Large intestine (tissue), 3 donors: ENCODE measurements at regions not wholly inside any gene's neighbourhood (a gene's known extent, or its start where the extent isn't known, plus 50 kb on each side); places are given as distances from the start of the nearest gene placed in this dataset.
A peak's percentile ranks its signal among the peaks of the same experiment; 100 is the strongest.

ENCODE experiments used
- DNase-seq, 2 donors: peaks; one replicate each; pipeline versions ENCODE4 v3.0.0 to v3.0.0-alpha.2; 2013
- H3K27ac ChIP-seq: one replicate; pipeline ENCODE4 v1.5.1; 2013; ENCODE audit warnings: low read length
- H3K27me3 ChIP-seq: 2 replicates; pipeline ENCODE4 v1.6.1; 2013; ENCODE audit warnings: low read length; ENCODE audit not compliant: control insufficient read depth, insufficient read depth
- H3K36me3 ChIP-seq: 2 replicates; pipeline ENCODE4 v1.6.1; 2013; ENCODE audit warnings: low read length; ENCODE audit not compliant: control insufficient read depth, insufficient read depth
- H3K4me1 ChIP-seq: one replicate; pipeline ENCODE4 v1.6.1; 2013; ENCODE audit warnings: low read length; ENCODE audit not compliant: control insufficient read depth, insufficient read depth
- H3K4me3 ChIP-seq: one replicate; pipeline ENCODE4 v1.5.1; 2013; ENCODE audit warnings: low read length
- H3K9me3 ChIP-seq: one replicate; pipeline ENCODE4 v1.6.1; 2013; ENCODE audit warnings: mild to moderate bottlenecking, low read depth, low read length, moderate library complexity; ENCODE audit not compliant: control insufficient read depth
- WGBS: methylation state at CpG from one replicate; pipeline ENCODE4 v1.1.5; 2013; ENCODE audit warnings: low lambda C conversion rate; ENCODE audit not compliant: insufficient coverage; 5-methylcytosine and 5-hydroxymethylcytosine counted together

DNA sequence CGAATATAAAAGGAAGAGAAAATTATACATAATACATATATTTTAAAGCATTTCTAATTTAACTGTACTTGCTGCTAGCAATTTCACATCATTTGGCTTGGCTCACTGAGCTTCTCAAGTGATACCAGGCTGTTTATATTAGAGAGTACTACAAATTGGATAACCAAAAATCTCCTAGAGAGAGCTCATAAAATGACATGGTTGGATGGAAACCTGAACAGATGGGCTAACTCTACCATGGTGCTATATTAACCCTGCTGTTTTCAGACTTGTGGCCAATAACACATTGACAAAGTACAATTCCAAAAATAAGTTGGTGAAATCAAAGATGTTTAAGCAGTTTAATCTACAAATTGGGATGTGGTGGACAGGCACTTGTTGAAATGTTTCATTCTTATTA lies 364.4 kb upstream of the GCFC2 start:
- no peaks in the 10 kb centered on the region for H3K27me3 ChIP-seq
- WGBS, result no CpG with 5 or more reads among the region's 1 CpG
- no peak for DNase-seq

DNA sequence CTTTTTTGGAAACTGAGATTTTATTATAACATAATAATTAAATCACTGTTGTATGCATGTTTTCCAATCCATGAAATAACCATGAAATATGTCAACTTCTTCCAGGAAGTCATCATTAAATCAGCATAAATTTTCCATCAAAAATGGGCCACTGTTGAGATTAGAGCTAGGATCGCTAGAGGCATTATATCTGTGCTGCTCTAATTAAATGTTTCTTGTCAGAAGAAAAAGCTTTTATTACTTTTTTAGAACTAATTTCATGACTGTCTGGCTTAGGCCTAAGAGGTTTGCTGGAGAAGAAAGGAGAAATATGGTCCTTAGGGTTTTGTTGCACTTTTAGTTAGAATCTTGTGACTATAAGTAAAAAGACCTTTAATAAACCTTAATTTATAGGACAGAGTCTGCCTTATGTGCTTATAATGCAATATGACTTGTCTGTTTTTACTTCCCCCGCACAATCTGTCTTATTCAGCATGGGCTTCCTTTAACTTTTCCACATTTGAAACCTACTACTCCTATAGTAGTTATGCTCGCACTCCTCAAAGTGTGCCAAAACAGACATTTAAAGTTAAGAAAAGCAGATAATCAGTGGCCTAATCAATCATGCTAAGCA lies 363.4 kb upstream of the GCFC2 start:
- no peaks in the 10 kb centered on the region for H3K36me3 ChIP-seq

More for the DNA sequence above, 364.4 kb upstream of the GCFC2 start:
- Histone ChIP-seq H3K9me3 (no peaks in the 10 kb centered on the region), H3K4me3 (no peak overlapping the region), H3K27ac (no peak overlapping the region), H3K4me1 (no peaks in the 10 kb centered on the region), H3K36me3 (no peaks in the 10 kb centered on the region)

DNA sequence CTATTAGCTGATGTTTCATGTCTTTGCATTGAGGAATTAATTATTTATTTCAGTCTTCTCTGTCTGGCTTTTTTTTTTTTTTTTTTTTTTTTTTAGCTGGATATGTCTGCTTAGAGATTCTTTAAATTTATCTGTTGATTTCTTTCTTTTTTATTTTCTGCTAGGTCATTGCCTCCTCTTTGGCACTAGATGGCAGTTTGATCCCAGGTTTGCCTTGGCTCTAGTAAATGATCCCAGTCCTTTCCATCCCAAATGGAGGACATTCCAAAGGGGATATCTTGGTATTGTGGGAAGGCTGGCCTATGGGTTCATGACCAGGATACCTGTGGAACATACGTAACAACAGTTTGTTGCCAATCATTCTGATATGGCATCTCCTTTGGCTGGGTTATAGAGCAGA lies 339.5 kb upstream of the GCFC2 start:
- no peak overlapping the region for H3K4me3 ChIP-seq
- no peak for DNase-seq
- no peak overlapping the region for H3K27ac ChIP-seq
- H3K36me3 ChIP-seq, result no peaks in the 10 kb centered on the region
- no peaks in the 10 kb centered on the region for H3K27me3 ChIP-seq
- H3K4me1 ChIP-seq, result no peaks in the 10 kb centered on the region
- no CpG with 5 or more reads among the region's 1 CpG for whole genome bisulfite sequencing
- H3K9me3 ChIP-seq, result peaks cover 7% of the 10 kb centered on the region

More for the DNA sequence above, 363.4 kb upstream of the GCFC2 start:
- Histone ChIP-seq H3K27me3 (no peaks in the 10 kb centered on the region), H3K4me3 (no peak overlapping the region), H3K4me1 (no peaks in the 10 kb centered on the region), H3K9me3 (no peaks in the 10 kb centered on the region), H3K27ac (no peak overlapping the region)
- WGBS, result 100% methylated on average over 3 of the region's 3 CpGs
- DNase-seq, result no peak

DNA sequence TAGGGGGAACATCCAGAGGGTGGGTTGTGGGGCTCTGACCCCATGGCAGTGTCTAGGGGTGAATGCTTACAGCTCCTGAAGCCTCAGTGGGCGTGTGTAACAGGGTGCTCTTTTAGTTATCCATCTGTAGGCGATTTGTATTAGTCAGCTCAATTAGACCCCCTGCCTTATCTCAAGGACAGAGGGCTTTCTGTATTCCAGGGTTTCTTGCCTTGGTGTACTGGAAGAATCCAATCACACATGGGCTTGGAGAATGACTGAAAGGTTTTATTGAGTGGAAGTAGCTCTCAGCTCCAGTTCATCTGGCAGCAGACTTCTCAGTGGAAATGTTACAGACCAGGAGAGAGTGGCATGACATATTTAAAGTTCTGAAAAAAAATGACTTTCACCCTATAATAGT lies 334.0 kb upstream of the GCFC2 start:
- DNase-seq, result no peak
- H3K27ac ChIP-seq, result no peak overlapping the region
- H3K36me3 ChIP-seq, result no peaks in the 10 kb centered on the region
- no peak overlapping the region for H3K4me3 ChIP-seq
- H3K4me1 ChIP-seq, result no peaks in the 10 kb centered on the region
- no peaks in the 10 kb centered on the region for H3K27me3 ChIP-seq
- peaks cover 3% of the 10 kb centered on the region for H3K9me3 ChIP-seq
- no CpG with 5 or more reads among the region's 2 CpGs for WGBS

DNA sequence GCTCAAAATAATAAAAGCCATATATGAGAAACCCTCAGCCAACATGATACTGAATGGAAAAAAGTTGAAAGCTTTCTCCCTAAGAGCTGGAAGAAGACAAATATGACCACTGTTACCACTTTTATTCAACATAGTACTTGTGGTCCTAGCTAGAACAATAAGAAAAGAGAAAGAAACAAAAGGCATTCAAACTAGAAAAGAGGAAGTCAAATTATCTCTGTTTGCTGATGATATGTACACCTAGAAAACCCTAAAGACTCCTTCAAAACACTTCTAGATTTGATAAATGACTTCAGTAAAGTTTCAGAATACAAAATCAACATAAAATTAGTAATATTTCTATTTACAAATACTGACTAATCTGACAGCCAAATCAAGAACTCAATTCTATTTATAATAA lies 328.8 kb upstream of the GCFC2 start:
- Histone ChIP-seq H3K27ac (no peak overlapping the region), H3K4me1 (no peaks in the 10 kb centered on the region), H3K36me3 (no peaks in the 10 kb centered on the region), H3K27me3 (no peaks in the 10 kb centered on the region), H3K4me3 (no peak overlapping the region), H3K9me3 (no peaks in the 10 kb centered on the region)
- no peak for DNase-seq

DNA sequence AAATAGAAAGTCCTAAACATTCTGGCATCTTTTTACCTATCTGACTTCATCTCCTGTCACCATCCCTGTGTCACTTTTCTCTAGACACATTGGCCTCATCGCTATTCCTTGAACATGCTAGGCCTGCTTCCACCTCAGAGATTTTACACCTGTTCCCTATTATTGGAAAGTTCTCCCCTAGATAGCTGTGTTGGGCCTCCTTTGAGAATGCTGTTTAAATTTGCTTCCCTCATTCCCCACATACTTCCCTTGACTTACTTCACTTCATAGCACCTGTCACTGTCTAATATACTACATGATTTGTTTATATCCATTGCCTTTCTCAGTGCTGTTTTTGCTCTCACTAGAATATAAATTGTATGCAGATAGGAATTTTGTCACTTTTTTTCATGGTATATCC lies 317.0 kb upstream of the GCFC2 start:
- Histone ChIP-seq H3K27ac (no peak overlapping the region), H3K9me3 (no peaks in the 10 kb centered on the region), H3K4me1 (no peaks in the 10 kb centered on the region), H3K36me3 (no peaks in the 10 kb centered on the region), H3K27me3 (no peaks in the 10 kb centered on the region), H3K4me3 (no peak overlapping the region)
- DNase-seq, result no peak
- WGBS, result no CpG with 5 or more reads among the region's 1 CpG

DNA sequence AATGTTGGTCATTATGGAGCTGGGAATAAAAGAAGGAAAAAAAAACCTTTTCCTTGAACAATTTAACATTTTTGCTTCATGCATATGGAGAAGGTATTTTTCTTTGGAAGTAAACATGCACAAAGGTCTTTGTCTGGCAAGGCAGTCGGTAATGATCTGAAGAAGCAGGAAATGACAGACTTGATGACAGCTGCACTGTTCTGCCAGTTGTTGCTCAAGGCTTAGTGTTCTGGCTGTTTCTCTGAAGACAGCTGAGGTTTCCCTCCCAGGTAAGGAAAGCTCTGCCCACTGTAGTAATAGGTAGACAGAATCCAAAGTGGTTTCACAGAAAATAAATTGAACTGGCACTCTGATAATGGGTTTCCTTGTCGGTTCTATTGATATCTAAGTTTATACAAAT lies 308.4 kb upstream of the GCFC2 start:
- no peak overlapping the region for H3K4me3 ChIP-seq
- no peaks in the 10 kb centered on the region for H3K9me3 ChIP-seq
- 86% methylated on average over 1 of the region's 2 CpGs for WGBS
- H3K4me1 ChIP-seq, result no peaks in the 10 kb centered on the region
- no peak overlapping the region for H3K27ac ChIP-seq
- no peaks in the 10 kb centered on the region for H3K36me3 ChIP-seq
- DNase-seq, result peak in 1 of 2 donors; percentile 2
- no peaks in the 10 kb centered on the region for H3K27me3 ChIP-seq

DNA sequence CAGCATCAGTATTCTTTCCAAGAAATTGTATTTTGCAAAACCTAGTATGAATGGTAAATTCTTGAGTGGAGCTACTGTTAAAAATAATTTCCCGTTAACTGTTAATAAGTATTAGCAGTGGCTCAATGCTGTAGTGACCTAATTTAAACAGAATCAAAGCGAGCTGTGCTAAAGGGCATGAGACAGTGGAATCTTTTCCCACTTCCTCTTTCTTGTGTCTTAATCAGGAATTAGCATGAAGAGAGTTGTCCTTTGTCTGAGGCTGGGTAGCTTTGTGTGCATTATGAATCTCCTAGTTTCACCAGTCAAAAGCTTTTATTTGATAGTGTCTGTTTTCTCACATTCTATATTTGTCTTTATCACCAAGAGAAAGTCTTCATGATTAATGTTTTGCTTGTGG lies 298.8 kb upstream of the GCFC2 start:
- DNase-seq, result no peak
- no peaks in the 10 kb centered on the region for H3K27me3 ChIP-seq
- no peaks in the 10 kb centered on the region for H3K36me3 ChIP-seq
- H3K27ac ChIP-seq, result no peak overlapping the region
- H3K4me1 ChIP-seq, result no peaks in the 10 kb centered on the region
- no peaks in the 10 kb centered on the region for H3K9me3 ChIP-seq
- no peak overlapping the region for H3K4me3 ChIP-seq
- WGBS, result no CpG with 5 or more reads among the region's 2 CpGs

DNA sequence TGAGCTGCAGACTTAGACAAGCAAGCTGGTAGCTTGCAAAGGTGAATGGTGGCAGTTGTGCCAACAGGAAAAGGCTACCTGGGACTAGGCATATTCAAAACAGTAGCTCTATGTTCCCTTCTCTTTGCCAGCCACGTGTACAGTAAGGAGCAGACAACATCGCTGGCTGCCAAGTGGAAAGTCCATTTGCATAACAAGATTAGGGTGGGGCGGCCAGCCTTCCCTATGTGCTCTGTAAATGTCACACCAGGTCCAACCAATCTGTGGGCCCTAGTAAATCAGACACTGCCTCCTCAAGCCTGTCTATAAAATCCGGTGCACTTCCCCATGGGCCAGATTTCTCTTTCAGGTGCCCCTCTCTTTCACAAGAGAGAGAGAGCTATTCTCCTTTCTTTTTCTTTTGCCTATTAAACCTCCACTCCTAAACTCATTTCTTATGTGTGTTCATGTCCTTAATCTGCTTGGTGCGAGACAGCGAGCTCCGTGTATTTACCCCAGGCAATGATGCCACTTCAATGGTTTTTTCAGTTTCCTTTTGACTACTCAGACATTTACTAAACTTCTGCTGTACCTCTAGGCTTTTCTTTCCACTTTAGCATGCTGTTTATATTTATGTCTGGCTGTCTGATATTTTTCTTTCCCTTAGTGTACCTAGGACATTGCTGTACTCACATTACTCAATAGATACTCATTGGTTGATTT lies 297.4 kb upstream of the GCFC2 start:
- H3K27ac ChIP-seq, result no peak overlapping the region
- H3K4me3 ChIP-seq, result no peak overlapping the region
- H3K4me1 ChIP-seq, result no peaks in the 10 kb centered on the region
- no peaks in the 10 kb centered on the region for H3K9me3 ChIP-seq
- peak in 1 of 2 donors; percentile 18 for DNase-seq
- H3K27me3 ChIP-seq, result no peaks in the 10 kb centered on the region
- H3K36me3 ChIP-seq, result no peaks in the 10 kb centered on the region
- WGBS, result 89% methylated on average over 3 of the region's 7 CpGs

DNA sequence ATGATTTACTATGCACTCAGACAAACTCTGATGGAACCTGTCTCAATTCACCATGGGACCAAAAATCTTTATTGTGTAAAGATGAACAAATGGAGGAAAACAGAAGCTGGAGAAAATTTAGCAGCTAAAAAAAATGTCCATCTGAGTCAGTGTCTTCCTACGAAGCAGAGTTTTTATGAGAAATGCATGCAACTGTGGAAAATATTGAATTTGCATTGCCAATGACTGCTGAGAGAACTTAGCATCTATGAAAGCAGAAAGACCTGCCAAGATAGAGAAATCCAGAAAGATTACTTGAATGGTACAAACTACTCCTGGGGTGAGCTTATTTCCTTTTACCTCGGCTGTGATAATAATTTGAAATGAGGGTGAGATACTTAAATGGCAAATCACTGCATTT lies 289.7 kb upstream of the GCFC2 start:
- no peaks in the 10 kb centered on the region for H3K27me3 ChIP-seq
- no peaks in the 10 kb centered on the region for H3K4me1 ChIP-seq
- no peak overlapping the region for H3K27ac ChIP-seq
- H3K4me3 ChIP-seq, result no peak overlapping the region
- H3K36me3 ChIP-seq, result no peaks in the 10 kb centered on the region
- H3K9me3 ChIP-seq, result no peaks in the 10 kb centered on the region
- 75% methylated on average over 2 of the region's 2 CpGs for WGBS
- no peak for DNase-seq

DNA sequence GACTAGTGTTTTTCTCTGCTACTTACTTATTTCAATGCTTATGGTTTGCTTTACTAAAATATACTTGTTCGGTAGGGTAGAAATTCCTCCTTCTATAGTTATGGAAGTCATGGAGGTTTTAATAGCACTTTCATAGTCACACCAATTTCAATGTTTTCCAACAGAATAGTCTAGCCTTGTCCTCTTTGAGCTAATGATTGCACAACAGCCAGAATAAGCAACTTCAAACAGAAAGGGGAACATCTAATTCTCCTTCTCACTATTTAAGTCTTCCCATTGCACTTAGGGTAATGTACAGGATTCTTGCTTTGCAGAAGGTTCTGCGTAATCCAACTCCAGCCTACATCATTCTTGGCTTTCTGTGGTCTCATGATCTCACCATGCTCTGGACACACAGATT lies 287.7 kb upstream of the GCFC2 start:
- no peaks in the 10 kb centered on the region for H3K27me3 ChIP-seq
- DNase-seq, result no peak
- H3K27ac ChIP-seq, result no peak overlapping the region
- H3K4me3 ChIP-seq, result no peak overlapping the region
- H3K9me3 ChIP-seq, result no peaks in the 10 kb centered on the region
- H3K36me3 ChIP-seq, result no peaks in the 10 kb centered on the region
- no peaks in the 10 kb centered on the region for H3K4me1 ChIP-seq
- WGBS, result 89% methylated on average over 1 of the region's 2 CpGs
